ENCODE measurements at regions not wholly inside any gene's neighbourhood (a gene's known extent, or its start where the extent isn't known, plus 50 kb on each side); places are given as distances from the start of the nearest gene placed in this dataset.

GRCh38 chr12:98227162-98227561 lies 288.2 kb upstream of the TMPO start:
- TF ChIP-seq CTCF (conservative IDR thresholded peaks at IDR 0.05; ENCODE audit: low read length) (peak; percentile 71), EZH2phosphoT487 (IDR thresholded peaks at IDR 0.05; ENCODE audit: borderline replicate concordance, low read depth, low read length) (no peak)
